ENCODE measurements at regions not wholly inside any gene's neighbourhood (a gene's known extent, or its start where the extent isn't known, plus 50 kb on each side); places are given as distances from the start of the nearest gene placed in this dataset.

DNA sequence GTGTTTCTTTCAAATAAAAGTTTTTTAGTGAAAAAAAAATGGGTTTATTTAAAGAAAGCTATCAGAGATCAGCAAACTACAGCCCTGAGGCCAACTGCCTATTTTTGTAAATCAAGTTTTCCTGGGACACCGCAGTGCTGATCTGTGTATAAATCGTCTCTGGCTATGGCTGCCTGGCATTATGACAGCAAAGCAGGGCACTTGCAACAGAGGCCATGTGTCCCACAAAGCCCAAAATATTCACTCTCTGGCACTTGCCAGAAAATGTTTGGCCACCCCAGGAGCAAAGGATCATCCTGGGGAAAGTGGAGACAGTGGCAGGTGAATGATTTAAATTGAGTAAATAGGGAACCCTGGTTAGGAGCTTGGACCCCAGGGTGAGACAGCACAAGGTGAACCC, 291.6 kb downstream of the PREX1 start:
- TF ChIP-seq POLR2A (IDR thresholded peaks at IDR 0.05; ENCODE audit: low read depth, low read length) (no peak), PAX5 (IDR thresholded peaks at IDR 0.05; ENCODE audit: insufficient read depth, low read length, severe bottlenecking) (no peak)
